ENCODE measurements at regions not wholly inside any gene's neighbourhood (a gene's known extent, or its start where the extent isn't known, plus 50 kb on each side); places are given as distances from the start of the nearest gene placed in this dataset.

- H4K20me1 ChIP-seq (replicated peaks in 1 of 2; ENCODE audit: control insufficient read depth in 1 of 2, insufficient read depth in 2 of 2, low read length in 2 of 2), result no peaks in the 10 kb centered on the region
- CTCF ChIA-PET (ENCODE audit: partially characterized antibody), result interaction anchor here (1.2 kb wide), 1 partner anchor 12 kb away, joined by 3 read pairs; no protein-coding TSS in a partner anchor
- H3K79me1 ChIP-seq (ENCODE audit: low read depth, low read length), result no peaks in the 10 kb centered on the region
- TF ChIP-seq RXRA (IDR thresholded peaks at IDR 0.05; ENCODE audit: insufficient read depth, low read depth, low read length) (no peak), SIN3A (conservative IDR thresholded peaks at IDR 0.05 in 1 of 2, IDR thresholded peaks at IDR 0.05 in 1 of 2; ENCODE audit: low read depth in 1 of 2, low read length in 2 of 2) (no peak), CHD2 (IDR thresholded peaks at IDR 0.05; ENCODE audit: low read length) (no peak)
These were observed 90.4 kb upstream of the CDH11 start for GRCh38 chr16:65212240-65212639.

More at GRCh38 chr16:65212240-65212639, 90.4 kb upstream of the CDH11 start:
- no peaks in the 10 kb centered on the region for H3K36me3 ChIP-seq (ENCODE audit: control insufficient read depth in 2 of 4, insufficient read depth in 4 of 4, low read length in 3 of 4)
- H4K5ac ChIP-seq (ENCODE audit: insufficient read length, low read depth, low read length), result no peak overlapping the region
- peaks cover 0 to 2% (median 0%) of the 10 kb centered on the region in 4 experiments; a peak in 2 of 7 replicates for H3K27me3 ChIP-seq (replicated peaks in 1 of 4; ENCODE audit: control insufficient read depth in 3 of 4, extremely low read depth in 1 of 4, insufficient read depth in 3 of 4, low read length in 3 of 4)
- H3K4me1 ChIP-seq (replicated peaks in 1 of 4; ENCODE audit: control insufficient read depth in 3 of 4, insufficient read depth in 4 of 4, low read length in 3 of 4), result no peaks in the 10 kb centered on the region
- H2BK120ac ChIP-seq (replicated peaks; ENCODE audit: low read depth, low read length), result no peak overlapping the region
- H2AFZ ChIP-seq (ENCODE audit: low read length), result no peak overlapping the region
- no peak overlapping the region for H3K14ac ChIP-seq (ENCODE audit: insufficient read length)
- H2BK20ac ChIP-seq (ENCODE audit: low read length), result no peak overlapping the region
- H2BK5ac ChIP-seq (ENCODE audit: low read depth, low read length), result no peak overlapping the region
- WGBS, 2 experiments (ENCODE audit: extremely low coverage in 1 of 2, insufficient coverage in 1 of 2, insufficient read length in 1 of 2, insufficient replicate concordance in 2 of 2, low coverage in 1 of 2, low lambda C conversion rate in 2 of 2, missing lambda C conversion rate in 1 of 2), result 85% methylated on average over 6 of the region's 6 CpGs; no CpG with 5 or more reads in 1 of the 2 experiments
- FAIRE-seq (no peak), DNase-seq (ENCODE audit: low read depth in 1 of 2, low spot score in 2 of 2) (no peak)
- H3K56ac ChIP-seq (replicated peaks; ENCODE audit: insufficient read length, low read depth, low read length), result no peak overlapping the region
- no peak overlapping the region for H3K4ac ChIP-seq (replicated peaks; ENCODE audit: insufficient read length, low read depth, low read length)
- no peak overlapping the region for H3K23ac ChIP-seq (ENCODE audit: insufficient read length)
- H4K8ac ChIP-seq (ENCODE audit: extremely low read depth, insufficient read depth, low read length), result no peak overlapping the region
- no peak overlapping the region for H2BK12ac ChIP-seq (ENCODE audit: low read depth, low read length)
- no peak overlapping the region for H3K4me3 ChIP-seq (ENCODE audit: extremely low read depth in 1 of 4, insufficient read depth in 2 of 4, low read depth in 3 of 4, low read length in 4 of 4)
- H3K9ac ChIP-seq (replicated peaks in 1 of 4; ENCODE audit: extremely low read depth in 1 of 4, low read depth in 3 of 4, low read length in 3 of 4), result no peak overlapping the region
- POLR2A ChIA-PET (ENCODE audit: partially characterized antibody), result interaction anchor here (1.4 to 2.6 kb wide), 2 partner anchors 10 to 13 kb away, joined by 3 to 7 read pairs; no protein-coding TSS in a partner anchor
- no peak overlapping the region for H4K91ac ChIP-seq (replicated peaks; ENCODE audit: insufficient read length, low read length)
- no peak overlapping the region for H2BK15ac ChIP-seq (ENCODE audit: low read length)
- no peaks in the 10 kb centered on the region for H3K23me2 ChIP-seq (ENCODE audit: low read depth, low read length)
- H3K9me3 ChIP-seq (ENCODE audit: insufficient read depth in 2 of 2, low read depth in 1 of 2, low read length in 1 of 2), result no peaks in the 10 kb centered on the region
- no peak overlapping the region for H3K27ac ChIP-seq (ENCODE audit: low read depth, low read length)
- no peak overlapping the region for H3K18ac ChIP-seq (ENCODE audit: extremely low read depth, low read length)
- no peak overlapping the region for H2AK5ac ChIP-seq (ENCODE audit: low read depth, low read length)
- H3K79me2 ChIP-seq (ENCODE audit: control insufficient read depth in 1 of 2, insufficient read depth in 2 of 2, low read length in 2 of 2), result no peaks in the 10 kb centered on the region
- no peak overlapping the region for H3K4me2 ChIP-seq (ENCODE audit: insufficient read depth in 1 of 2, low read depth in 2 of 2, low read length in 2 of 2)

Measured in H1 (cell line).